RCC 7860 (cell line): ENCODE measurements at regions not wholly inside any gene's neighbourhood (a gene's known extent, or its start where the extent isn't known, plus 50 kb on each side); places are given as distances from the start of the nearest gene placed in this dataset.

Experiments used
- DNase-seq: peaks from one replicate; pipeline ENCODE4 v3.0.0-alpha.2; 2015; ENCODE audit warnings: low spot score
- FAIRE-seq: peaks from 2 replicates; lab custom pipeline; 2012; peaks lifted over from hg19 to GRCh38; lab: Jason Lieb, UNC

- no peak for FAIRE-seq
Observed at GRCh38 chr10:78754269-78755062, 314.3 kb upstream of the ZMIZ1 start.

DNA sequence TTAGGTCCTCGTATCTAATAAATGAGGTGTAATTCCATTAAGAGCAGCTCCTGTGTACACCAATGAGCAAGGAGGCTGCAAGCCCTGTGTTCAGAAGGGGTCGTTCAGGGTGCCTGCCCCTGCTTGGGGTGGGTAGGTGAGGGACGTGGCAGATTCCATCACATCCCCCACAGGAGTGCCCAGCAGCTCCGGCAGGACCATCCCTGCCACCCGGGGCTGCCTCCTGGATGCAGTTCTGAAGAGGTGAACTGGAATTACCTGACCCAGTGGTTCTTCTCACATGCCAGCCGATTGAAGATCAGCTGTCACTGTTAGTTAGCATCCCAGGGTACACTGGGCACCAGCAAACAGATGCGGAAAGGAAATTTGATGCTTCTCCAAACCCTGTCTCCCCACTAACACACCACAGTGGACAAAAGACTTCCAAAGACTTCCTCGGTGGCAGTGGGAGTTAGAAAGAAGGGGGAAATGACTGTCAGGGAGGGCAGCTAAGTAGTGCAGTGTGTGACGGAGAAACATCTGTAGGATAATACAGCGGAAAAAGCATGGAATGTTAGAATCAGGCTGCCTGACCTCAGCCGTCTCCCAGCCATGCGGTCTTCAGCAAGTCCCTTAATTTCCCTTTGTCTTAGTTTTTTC is 313.6 kb upstream of the ZMIZ1 start:
- no peak for DNase-seq
- no peak for FAIRE-seq

More at GRCh38 chr10:78754269-78755062, 314.3 kb upstream of the ZMIZ1 start:
- DNase-seq = no peak

- FAIRE-seq (no peak), DNase-seq (no peak)
Observed at GRCh38 chr10:78755877-78756455, 312.8 kb upstream of the ZMIZ1 start.

DNA sequence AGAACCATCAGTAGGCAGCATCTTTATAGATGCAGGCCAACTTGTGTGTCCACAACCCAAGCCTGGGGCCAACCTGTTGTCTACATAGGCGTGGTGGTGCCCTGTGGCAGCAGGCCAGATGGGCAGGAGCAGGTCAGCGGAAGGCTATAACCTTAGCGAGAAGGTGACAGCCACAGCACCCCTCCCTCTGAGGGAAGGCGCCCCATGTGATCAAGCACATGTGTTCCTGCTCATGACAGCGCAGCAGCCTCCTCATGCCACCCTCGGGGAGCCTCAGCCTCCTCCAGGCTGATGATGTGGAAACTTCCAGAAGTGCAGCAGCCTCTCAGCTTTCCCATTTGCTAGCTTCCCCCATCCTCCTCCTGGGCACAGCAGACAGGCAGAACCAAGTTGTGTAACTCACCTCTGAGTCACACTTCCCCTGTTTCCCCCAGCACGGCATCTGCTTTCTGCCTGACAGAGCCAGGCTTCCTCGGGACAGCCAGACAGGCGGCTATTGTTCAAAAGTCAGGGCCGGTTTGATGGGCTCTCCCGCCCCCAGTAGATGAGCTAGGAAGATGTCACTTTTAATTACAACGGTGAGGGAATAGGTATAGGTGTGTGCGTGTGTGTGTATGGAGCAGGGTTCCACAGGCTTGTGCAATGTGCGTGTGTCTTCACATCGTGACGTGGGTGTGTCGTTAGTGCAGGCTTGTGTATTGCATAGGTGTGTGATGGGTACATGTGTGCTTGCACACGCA is 312.0 kb upstream of the ZMIZ1 start:
- peak; percentile 96 for DNase-seq
- peak; percentile 94 for FAIRE-seq

DNA sequence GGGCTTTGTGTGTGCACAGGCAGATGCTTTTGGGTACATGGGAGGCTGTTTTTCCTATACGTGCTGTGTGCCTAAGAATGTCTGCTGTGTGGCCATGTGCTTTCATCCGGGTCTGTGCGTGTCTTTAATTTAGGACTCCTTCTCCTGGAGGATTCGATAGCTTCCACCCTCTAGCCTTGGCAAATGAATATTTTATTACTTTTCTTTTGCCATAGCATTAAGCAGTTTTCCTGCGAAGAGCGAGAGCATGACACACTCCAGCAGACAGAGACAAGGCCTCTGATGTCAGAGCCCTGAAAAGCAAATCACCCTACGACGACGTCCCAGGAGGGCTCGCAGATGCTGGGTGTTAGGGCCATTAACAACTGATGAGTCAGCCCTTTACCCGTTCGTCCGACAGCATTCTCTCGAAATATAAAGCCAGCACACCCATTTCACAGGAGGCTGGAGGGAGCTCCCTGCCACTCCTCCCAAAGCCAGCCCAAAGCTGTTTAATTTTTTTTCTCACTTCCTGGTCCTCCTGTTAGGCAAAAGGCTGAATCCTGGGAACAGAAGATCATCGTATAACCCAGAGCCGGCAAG is 311.3 kb upstream of the ZMIZ1 start:
- FAIRE-seq (peak; percentile 89), DNase-seq (peak; percentile 90)

DNA sequence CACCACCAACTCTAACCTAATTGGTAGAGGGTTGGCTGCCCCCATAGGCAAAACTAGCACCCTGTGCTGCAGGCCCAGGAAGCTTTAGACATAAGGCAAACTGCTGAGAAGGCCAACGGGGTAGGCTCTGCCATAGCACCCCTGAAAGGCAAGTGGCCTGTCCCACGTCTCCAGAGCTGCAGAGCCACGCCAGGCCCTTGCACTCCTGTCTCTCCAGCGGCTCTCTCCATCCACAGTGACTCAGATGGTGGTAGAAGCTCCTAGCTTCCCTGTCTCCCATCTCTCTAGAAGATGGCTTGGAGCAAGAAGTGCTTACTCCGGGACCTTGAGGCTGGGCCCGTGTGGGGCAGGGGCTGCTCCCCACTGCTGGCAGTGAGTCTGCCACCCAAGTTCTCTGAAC is 310.6 kb upstream of the ZMIZ1 start:
- no peak for DNase-seq
- no peak for FAIRE-seq

DNA sequence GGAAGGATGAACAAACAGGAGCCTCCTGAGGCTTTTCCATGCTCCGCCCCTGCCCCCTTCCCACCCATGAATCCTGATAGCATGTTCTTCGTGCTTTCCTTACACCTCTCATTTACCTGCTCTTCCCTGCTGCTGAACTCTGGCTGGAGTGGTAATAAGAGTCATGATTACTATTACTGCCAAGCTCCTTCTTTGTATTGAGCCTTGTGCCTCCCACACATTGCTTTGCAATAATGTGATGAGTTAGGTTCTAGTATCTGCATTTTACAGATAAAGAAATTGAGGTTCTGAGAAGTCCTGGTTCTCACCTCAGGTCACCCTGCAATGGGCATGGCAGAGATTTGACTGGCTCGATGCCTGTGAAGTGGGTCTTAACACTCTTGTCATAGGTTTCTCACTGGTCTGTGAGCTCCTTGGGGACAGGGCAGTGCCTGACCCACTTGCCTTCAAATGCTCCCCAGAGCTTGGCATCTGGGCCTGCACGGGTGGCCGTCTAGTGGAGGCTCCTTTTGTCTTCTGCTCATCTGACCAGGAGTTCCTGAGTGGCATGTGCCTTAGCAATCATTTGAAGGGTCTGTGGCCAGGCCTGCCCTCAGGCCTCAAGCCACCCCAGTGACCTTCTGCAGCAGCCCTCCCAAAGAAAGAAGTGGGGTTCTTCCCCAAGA is 309.2 kb upstream of the ZMIZ1 start:
- no peak for FAIRE-seq

DNA sequence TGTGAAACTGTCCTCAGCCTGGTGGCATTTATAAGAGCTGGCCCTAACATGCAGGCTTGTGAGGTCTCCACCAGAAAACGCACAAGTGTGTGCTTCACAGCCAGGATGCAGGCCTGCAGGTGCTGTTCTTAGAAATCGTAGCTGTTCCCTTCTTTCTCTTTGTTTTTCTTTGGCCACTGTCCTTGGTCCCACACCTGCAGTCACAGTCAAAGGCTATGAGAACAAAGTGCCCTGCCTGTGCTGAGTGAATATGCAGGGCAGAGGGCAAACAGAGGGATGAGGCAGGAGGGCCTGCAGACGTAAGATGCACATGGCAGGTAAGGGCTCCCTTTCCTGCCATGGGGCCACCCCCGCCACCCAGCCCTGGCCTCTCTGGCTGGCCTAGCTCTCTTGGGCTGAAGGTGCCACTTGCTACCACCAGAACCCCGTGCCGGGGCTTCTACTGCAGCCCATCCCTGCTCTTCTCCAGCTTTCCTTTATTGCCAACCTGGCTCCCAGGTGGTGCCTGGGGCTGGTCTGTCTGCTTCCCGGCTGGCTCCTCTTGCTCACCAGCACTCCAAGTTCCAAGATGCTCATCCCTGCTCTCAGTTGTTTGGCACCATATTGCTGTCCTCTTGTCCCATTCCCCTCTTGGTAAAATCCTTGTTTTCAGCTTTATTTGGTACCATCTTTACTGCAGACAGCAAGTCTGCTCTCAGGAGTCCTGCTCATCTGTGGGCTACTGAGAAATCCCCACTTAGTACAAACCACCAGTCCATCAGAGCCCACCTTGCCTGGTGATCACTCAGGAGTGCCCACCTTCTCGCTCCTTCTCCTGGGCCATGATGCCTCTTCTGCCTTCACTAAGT is 308.1 kb upstream of the ZMIZ1 start:
- DNase-seq (no peak), FAIRE-seq (no peak)

More for the DNA sequence above, 309.2 kb upstream of the ZMIZ1 start:
- DNase-seq = no peak

- DNase-seq = no peak
Observed at GRCh38 chr10:78761311-78761781, 307.4 kb upstream of the ZMIZ1 start.

DNA sequence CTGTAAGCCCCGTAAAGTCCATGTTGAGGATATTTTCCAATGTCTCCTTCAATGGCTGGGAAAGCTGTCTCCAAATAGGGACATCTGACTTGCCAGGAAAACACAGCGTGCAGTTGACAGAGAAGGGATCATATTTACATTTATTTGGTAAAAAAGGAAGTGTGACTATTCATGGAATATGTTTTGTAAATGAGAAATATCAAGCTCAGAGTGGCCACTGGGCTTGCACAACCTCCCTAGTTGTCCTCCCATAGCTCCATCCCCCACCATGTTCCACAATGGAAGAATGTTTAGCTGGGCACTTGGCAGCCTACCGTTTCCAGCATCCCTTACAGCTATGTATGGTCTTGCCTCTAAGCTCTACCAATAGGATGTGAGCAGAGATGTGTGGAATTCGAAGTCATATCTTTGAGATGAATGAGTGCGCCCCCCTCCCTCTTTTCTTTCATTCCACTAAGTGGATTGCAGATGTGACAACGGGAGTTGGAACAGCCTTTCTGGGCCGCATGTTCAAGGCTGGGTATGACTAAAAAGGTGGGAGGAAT is 306.6 kb upstream of the ZMIZ1 start:
- DNase-seq = no peak
- FAIRE-seq = no peak

More at GRCh38 chr10:78761311-78761781, 307.4 kb upstream of the ZMIZ1 start:
- FAIRE-seq = no peak

- no peak for DNase-seq
- no peak for FAIRE-seq
Observed at GRCh38 chr10:78763234-78763633, 305.5 kb upstream of the ZMIZ1 start.

DNA sequence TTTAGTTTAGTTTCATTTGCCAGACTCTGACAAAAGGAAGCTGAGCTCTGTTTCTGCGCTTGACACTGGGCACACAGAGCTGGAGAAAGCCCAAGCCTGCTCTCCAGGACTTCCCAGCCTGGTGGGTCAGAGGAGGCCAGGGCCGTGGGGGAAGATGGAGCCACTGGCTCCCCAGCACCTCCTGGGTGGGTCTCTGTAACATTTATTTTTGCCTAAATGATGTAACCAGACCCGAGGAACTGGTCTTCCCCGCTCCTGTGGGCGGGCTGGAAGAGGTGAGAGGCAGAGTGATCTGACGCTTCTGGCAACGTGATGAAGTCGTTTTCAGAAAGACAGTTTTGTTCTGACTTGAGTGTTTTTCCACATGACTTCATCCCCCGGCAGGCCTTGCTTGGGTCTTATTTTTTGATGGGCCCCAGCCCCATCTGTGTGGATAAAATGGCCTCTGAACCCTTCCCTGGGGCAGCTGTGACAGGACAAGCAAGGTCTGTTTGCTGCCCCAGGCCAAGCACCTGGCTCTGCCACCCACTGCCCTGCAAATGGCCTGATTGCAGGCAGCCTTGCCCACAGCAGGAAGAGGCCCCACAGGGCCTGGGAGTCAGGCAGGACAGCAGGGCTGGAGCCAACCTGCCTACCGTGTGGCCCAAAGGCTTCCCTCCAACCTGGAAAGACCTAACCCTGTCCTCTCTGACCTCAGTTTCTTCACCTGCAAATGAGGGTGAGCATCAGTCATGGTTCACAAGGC is 304.9 kb upstream of the ZMIZ1 start:
- DNase-seq = no peak
- FAIRE-seq = no peak

DNA sequence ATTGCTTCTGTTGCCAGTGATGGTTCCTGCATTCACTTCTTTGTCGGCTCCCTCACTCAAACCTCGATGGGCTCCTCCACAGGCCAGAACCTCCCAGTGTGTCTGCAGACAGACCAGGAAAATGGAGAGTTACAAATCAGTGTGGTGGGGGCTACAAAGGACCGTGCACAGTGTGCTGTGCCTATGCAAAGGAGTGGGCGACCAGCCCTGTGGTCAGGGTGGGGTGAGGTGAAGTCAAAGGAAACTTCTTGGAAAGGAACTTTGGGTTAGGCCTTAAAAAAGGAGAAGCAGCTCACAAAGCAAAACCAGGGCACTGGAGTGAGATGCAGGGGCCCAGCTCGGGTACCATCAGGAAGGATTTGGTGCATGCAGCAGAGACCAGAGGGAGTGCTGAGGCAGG is 304.3 kb upstream of the ZMIZ1 start:
- FAIRE-seq (no peak), DNase-seq (no peak)

DNA sequence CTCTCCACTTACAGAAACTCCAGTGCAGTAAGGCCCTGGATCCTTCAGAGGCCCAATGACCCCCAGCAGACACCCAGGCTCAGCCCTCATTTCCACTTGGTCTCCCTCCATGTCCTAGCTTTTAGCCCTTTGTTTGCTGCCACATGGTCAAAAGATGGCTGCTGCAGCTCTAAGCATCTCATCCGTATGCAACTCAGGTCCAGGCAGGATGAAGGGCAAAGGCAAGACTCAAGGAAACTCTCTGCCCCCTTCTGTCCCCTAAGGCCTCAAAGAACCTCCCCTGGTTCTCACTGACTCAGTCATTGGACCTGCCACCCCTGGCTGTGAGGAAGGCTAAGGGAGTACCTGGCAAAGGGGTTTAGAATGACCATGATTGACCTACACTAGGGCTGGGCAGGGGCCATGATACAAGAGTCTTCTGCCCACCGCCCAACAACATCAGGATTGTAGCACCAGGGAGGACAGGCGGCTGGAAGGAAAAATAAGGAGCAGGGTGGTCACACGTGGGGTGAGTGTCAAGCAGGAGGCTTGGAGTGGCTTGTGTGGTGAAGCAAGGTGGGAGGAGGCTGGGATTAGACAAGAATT is 303.8 kb upstream of the ZMIZ1 start:
- no peak for DNase-seq
- no peak for FAIRE-seq

- DNase-seq = no peak
- no peak for FAIRE-seq
Observed at GRCh38 chr10:78765726-78766335, 302.9 kb upstream of the ZMIZ1 start.

DNA sequence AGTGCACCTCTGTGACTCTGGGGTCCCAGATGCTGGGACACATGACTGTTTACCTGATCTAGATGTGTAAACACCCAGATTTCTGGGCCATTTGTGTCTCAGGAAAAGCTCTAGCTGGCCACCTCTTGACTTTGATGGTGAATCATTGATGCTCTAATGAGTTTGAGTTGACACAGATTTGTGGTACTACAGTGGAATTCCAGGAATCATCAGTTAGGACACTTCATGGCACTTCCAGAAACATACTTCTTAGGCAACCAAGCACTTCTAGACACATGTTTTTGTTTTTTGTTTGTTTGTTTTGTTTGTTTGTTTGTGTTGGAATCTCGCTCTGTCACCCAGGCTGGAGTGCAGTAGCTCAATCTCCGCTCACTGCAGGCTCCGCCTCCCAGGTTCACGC is 302.2 kb upstream of the ZMIZ1 start:
- no peak for DNase-seq
- no peak for FAIRE-seq

DNA sequence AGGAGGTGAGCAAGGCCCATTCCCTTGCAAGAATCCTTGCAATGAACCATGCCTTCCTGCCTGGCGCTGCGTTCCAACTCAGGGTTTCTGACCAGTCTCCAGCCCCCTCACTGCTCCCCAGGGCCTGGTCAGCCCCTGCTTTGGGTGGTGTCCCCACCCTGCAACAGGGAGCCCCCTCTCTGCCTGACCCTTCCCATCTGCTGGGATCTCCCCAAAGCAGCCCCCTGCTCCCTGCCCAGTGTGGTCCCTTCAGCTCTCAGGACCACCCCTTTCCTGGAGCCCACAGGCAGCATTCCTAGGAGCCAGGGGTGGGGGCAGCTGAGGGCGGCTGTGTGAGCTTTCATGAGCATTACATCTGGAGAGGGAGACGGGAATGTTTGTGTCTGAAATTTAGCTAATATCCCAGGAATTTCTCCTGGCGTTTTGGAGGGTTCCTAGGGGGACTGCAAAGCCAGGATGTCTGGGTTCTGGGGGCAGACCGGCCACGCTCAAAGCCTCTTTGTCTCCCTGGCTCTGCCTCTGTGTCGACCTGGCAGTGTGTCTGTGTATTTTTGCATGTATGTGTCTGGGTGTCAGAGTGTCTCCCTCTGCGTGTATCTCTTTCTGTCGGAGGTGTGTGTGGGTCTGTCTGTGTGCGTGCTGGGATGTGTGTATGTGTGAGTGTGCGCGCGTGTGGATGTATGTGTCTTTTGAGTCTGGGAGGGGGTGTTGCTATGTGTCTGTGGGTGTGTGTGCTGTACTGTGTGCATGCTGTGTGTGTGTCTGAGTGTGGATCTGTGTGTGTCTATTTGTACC is 300.5 kb upstream of the ZMIZ1 start:
- no peak for FAIRE-seq
- no peak for DNase-seq
